IMR-90 (cell line): ENCODE measurements at regions not wholly inside any gene's neighbourhood (a gene's known extent, or its start where the extent isn't known, plus 50 kb on each side); places are given as distances from the start of the nearest gene placed in this dataset.

Experiments used
- ATAC-seq: fragments of 200-7000 bp; cut with Tn5 transposase; 2 replicates; pipeline ENCODE4 v1.9.1; 2020; ENCODE audit warnings: low read depth, mild to moderate bottlenecking, moderate library complexity
- BruUV-seq: library from RNA; stranded (reverse); fragments of 400-500 nt; replicated peaks from 2 replicates; lab custom pipeline; 2021; lab: Mats Ljungman, UMichigan
- CTCF ChIA-PET: fragments of 300-600 bp; formaldehyde crosslinking; extraction: SDS; loops from one replicate; lab custom pipeline; 2021; ENCODE audit warnings: antibody characterized with exemption; lab: Yijun Ruan, JAX
- POLR2A ChIA-PET: fragments of 300-600 bp; sonication (Branson Sonifier 250); formaldehyde crosslinking; loops from one replicate; lab custom pipeline; 2022; ENCODE audit warnings: antibody characterized with exemption; ENCODE audit not compliant: unreplicated experiment; lab: Charles Lee
- DNase-seq: peaks from one replicate; pipeline ENCODE4 v3.0.0; 2013
- H2AFZ ChIP-seq: replicated peaks from 2 replicates; pipeline ENCODE3; 2013; ENCODE audit warnings: low read length, mild to moderate bottlenecking; ENCODE audit not compliant: poor library complexity
- H2AK5ac ChIP-seq: 2 replicates; pipeline ENCODE4 v1.6.1; 2013; ENCODE audit warnings: low read depth, low read length, inconsistent platforms
- H2AK9ac ChIP-seq: replicated peaks from 2 replicates; pipeline ENCODE3; 2013; ENCODE audit warnings: mild to moderate bottlenecking, low read depth, low read length, moderate library complexity; ENCODE audit not compliant: poor library complexity
- H2BK120ac ChIP-seq: 2 replicates; pipeline ENCODE4 v1.6.1; 2013; ENCODE audit warnings: low read depth, low read length, inconsistent platforms
- H2BK15ac ChIP-seq: 3 replicates; pipeline ENCODE4 v1.6.1; 2013; ENCODE audit warnings: low read depth, low read length, inconsistent platforms
- H2BK20ac ChIP-seq: 2 replicates; pipeline ENCODE4 v1.6.1; 2013; ENCODE audit warnings: low read depth, mild to moderate bottlenecking, inconsistent platforms, low read length, moderate library complexity
- H2BK5ac ChIP-seq: 2 replicates; pipeline ENCODE4 v1.6.1; 2013; ENCODE audit warnings: mild to moderate bottlenecking, low read depth, low read length, inconsistent platforms; ENCODE audit not compliant: poor library complexity, severe bottlenecking
- H3K14ac ChIP-seq: replicated peaks from 2 replicates; pipeline ENCODE4 v1.6.1; 2013; ENCODE audit warnings: low read depth, low read length, inconsistent platforms
- H3K18ac ChIP-seq: 2 replicates; pipeline ENCODE4 v1.6.1; 2013; ENCODE audit warnings: low read depth, low read length, control low read depth
- H3K23ac ChIP-seq: 2 replicates; pipeline ENCODE4 v1.6.1; 2013; ENCODE audit warnings: low read depth, low read length, inconsistent platforms
- H3K27ac ChIP-seq: 2 replicates; pipeline ENCODE4 v1.5.1; 2013; ENCODE audit warnings: mild to moderate bottlenecking, control low read depth, low read length; ENCODE audit not compliant: insufficient read depth
- H3K27me3 ChIP-seq: 2 replicates; pipeline ENCODE4 v1.6.1; 2013; ENCODE audit warnings: low read length; ENCODE audit not compliant: control insufficient read depth, insufficient read depth
- H3K36me3 ChIP-seq: 2 replicates; pipeline ENCODE4 v1.6.1; 2013; ENCODE audit warnings: low read length, mixed read lengths; ENCODE audit not compliant: control insufficient read depth, insufficient read depth
- H3K4ac ChIP-seq: 2 replicates; pipeline ENCODE4 v1.6.1; 2013; ENCODE audit warnings: low read depth, low read length, inconsistent platforms
- H3K4me1 ChIP-seq: 2 replicates; pipeline ENCODE4 v1.6.1; 2013; ENCODE audit warnings: low read length, mixed read lengths; ENCODE audit not compliant: control insufficient read depth, insufficient read depth
- H3K4me2 ChIP-seq: 2 replicates; pipeline ENCODE4 v1.6.1; 2013; ENCODE audit warnings: low read depth, mild to moderate bottlenecking, control low read depth, low read length, moderate library complexity
- H3K4me3 ChIP-seq: 2 replicates; pipeline ENCODE4 v1.5.1; 2013; ENCODE audit warnings: low read depth, mild to moderate bottlenecking, control low read depth, low read length, moderate library complexity; ENCODE audit not compliant: insufficient read depth
- H3K56ac ChIP-seq: 2 replicates; pipeline ENCODE4 v1.6.1; 2013; ENCODE audit warnings: low read length, inconsistent platforms; ENCODE audit not compliant: insufficient read depth; ENCODE audit errors: extremely low read depth
- H3K79me1 ChIP-seq, 2 experiments: 2 replicates each; pipeline ENCODE4 v1.6.1; 2013; ENCODE audit warnings: low read length in 2 of 2, inconsistent platforms in 1 of 2, low read depth in 1 of 2
- H3K9ac ChIP-seq: 2 replicates; pipeline ENCODE4 v1.6.1; 2013; ENCODE audit warnings: low read depth, low read length, control low read depth
- H3K9me1 ChIP-seq: 2 replicates; pipeline ENCODE4 v1.6.1; 2013; ENCODE audit warnings: low read length, inconsistent platforms; ENCODE audit not compliant: insufficient read depth
- H3K9me3 ChIP-seq: 2 replicates; pipeline ENCODE4 v1.6.1; 2013; ENCODE audit warnings: low read length; ENCODE audit not compliant: control insufficient read depth, insufficient read depth
- H4K20me1 ChIP-seq: 2 replicates; pipeline ENCODE4 v1.6.1; 2013; ENCODE audit warnings: low read length, inconsistent platforms; ENCODE audit not compliant: insufficient read depth
- H4K5ac ChIP-seq: 2 replicates; pipeline ENCODE4 v1.6.1; 2013; ENCODE audit warnings: mild to moderate bottlenecking, low read depth, low read length, control low read depth
- H4K8ac ChIP-seq, 2 experiments: 2 replicates each; pipeline ENCODE4 v1.6.1; 2013; ENCODE audit warnings: low read depth in 2 of 2, low read length in 2 of 2, control low read depth in 1 of 2, inconsistent platforms in 1 of 2
- H4K91ac ChIP-seq: 2 replicates; pipeline ENCODE4 v1.6.1; 2013; ENCODE audit warnings: low read depth, low read length, inconsistent platforms; ENCODE audit not compliant: insufficient read depth
- CEBPB ChIP-seq: IDR thresholded peaks from 2 replicates; pipeline ENCODE4 v1.6.1; 2012; ENCODE audit warnings: low read depth, low read length, improper control_type of control experiment
- FOS ChIP-seq: fragments of 150-350 bp; IDR thresholded peaks from 2 replicates; pipeline ENCODE4 v1.6.1; 2016; ENCODE audit warnings: low read depth, low read length
- MXI1 ChIP-seq: IDR thresholded peaks from 2 replicates; pipeline ENCODE4 v1.6.1; 2012; ENCODE audit warnings: low read depth, mild to moderate bottlenecking, low read length, moderate library complexity, borderline replicate concordance
- RAD21 ChIP-seq: IDR thresholded peaks from 2 replicates; pipeline ENCODE4 v1.6.1; 2012; ENCODE audit warnings: low read length, improper control_type of control experiment
- RCOR1 ChIP-seq: IDR thresholded peaks from 2 replicates; pipeline ENCODE4 v1.6.1; 2012; ENCODE audit warnings: mild to moderate bottlenecking, low read length, improper control_type of control experiment; ENCODE audit not compliant: insufficient replicate concordance
- RFX5 ChIP-seq: IDR thresholded peaks from 2 replicates; pipeline ENCODE4 v1.8.0; 2012; ENCODE audit warnings: low read depth, mild to moderate bottlenecking, low read length, moderate library complexity
- WGBS, 2 experiments: methylation state at CpG; one replicate each; pipeline versions ENCODE4 v1.1.5 to v1.1.7; 2013; ENCODE audit warnings: missing lambda C conversion rate in 2 of 2; ENCODE audit not compliant: insufficient read length in 1 of 2; ENCODE audit errors: extremely low coverage in 2 of 2; 5-methylcytosine and 5-hydroxymethylcytosine counted together
- dilution Hi-C: fragments of 300-500 bp; cut with HindIII; formaldehyde crosslinking; loops from one replicate; pipeline ENCODE4 v1.14.3; 2018; ENCODE audit warnings: low sequenced_read_pairs; ENCODE audit not compliant: unreplicated experiment
- in situ Hi-C: fragments of 300-500 bp; cut with MboI; formaldehyde crosslinking; loops from 3 replicates; pipeline ENCODE4 v1.14.3; 2019; ENCODE audit warnings: low sequenced_read_pairs, inconsistent platforms, mixed read lengths
- intact Hi-C: fragments of 100-400 bp; cut with micrococcal nuclease; formaldehyde crosslinking; loops from 2 replicates; pipeline ENCODE4 v1.10.0; 2022
- TF ChIP-seq, protein P1 (sequence below): conservative IDR thresholded peaks from 2 replicates; pipeline ENCODE4 v1.5.1; 2012; ENCODE audit warnings: mild to moderate bottlenecking, low read depth, low read length, improper control_type of control experiment
- TF ChIP-seq, protein P2 (sequence below): fragments of 150-350 bp; IDR thresholded peaks from 2 replicates; pipeline ENCODE4 v1.6.1; 2016; ENCODE audit warnings: low read depth, mild to moderate bottlenecking, low read length, moderate library complexity, borderline replicate concordance

DNA sequence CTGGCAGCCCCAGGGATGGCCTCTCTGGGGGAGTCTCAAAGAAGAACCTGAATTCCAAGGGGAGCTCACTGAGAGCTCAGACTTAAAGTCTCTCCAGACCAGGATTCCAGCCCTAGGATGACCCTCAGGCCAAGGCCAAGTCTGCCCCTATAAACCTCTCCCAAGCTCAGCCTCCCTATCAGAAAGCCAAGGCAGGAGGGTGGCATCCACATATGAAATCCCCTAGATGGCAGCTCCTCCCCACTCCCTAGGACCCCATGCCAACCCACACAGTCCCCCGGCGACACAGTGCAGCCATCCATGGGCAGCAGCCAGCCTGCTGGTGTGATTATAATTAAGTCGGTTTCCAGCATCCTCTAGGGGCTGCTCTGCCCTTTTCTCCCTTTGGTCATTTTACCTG, 269.9 kb downstream of the CDK5RAP2 start:
- no peak overlapping the region for H2BK5ac ChIP-seq
- no peak overlapping the region for H4K5ac ChIP-seq
- H3K4ac ChIP-seq: no peak overlapping the region
- H3K4me3 ChIP-seq: no peak overlapping the region
- H4K20me1 ChIP-seq: no peaks in the 10 kb centered on the region
- POLR2A ChIA-PET: no interaction called here
- no peaks in the 10 kb centered on the region for H3K27me3 ChIP-seq
- BruUV-seq: no TSS peak
- no peak overlapping the region for H3K27ac ChIP-seq
- H3K9ac ChIP-seq: no peak overlapping the region
- H2BK20ac ChIP-seq: no peak overlapping the region
- no peak overlapping the region for H4K8ac ChIP-seq
- no peak overlapping the region for H2AK5ac ChIP-seq
- H3K36me3 ChIP-seq: no peaks in the 10 kb centered on the region
- dilution Hi-C loops: no loop called here
- no peaks in the 10 kb centered on the region for H3K9me3 ChIP-seq
- no peak overlapping the region for H2AK9ac ChIP-seq
- TF ChIP-seq RAD21 (no peak), RFX5 (no peak), MXI1 (no peak), FOS (no peak), CEBPB (no peak), RCOR1 (no peak)
- TF ChIP-seq, protein P1, sequence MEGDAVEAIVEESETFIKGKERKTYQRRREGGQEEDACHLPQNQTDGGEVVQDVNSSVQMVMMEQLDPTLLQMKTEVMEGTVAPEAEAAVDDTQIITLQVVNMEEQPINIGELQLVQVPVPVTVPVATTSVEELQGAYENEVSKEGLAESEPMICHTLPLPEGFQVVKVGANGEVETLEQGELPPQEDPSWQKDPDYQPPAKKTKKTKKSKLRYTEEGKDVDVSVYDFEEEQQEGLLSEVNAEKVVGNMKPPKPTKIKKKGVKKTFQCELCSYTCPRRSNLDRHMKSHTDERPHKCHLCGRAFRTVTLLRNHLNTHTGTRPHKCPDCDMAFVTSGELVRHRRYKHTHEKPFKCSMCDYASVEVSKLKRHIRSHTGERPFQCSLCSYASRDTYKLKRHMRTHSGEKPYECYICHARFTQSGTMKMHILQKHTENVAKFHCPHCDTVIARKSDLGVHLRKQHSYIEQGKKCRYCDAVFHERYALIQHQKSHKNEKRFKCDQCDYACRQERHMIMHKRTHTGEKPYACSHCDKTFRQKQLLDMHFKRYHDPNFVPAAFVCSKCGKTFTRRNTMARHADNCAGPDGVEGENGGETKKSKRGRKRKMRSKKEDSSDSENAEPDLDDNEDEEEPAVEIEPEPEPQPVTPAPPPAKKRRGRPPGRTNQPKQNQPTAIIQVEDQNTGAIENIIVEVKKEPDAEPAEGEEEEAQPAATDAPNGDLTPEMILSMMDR: 0 out of 2 replicates have a peak, but pooled peaks have one; percentile 5
- TF ChIP-seq, protein P2, sequence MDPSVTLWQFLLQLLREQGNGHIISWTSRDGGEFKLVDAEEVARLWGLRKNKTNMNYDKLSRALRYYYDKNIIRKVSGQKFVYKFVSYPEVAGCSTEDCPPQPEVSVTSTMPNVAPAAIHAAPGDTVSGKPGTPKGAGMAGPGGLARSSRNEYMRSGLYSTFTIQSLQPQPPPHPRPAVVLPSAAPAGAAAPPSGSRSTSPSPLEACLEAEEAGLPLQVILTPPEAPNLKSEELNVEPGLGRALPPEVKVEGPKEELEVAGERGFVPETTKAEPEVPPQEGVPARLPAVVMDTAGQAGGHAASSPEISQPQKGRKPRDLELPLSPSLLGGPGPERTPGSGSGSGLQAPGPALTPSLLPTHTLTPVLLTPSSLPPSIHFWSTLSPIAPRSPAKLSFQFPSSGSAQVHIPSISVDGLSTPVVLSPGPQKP: no peak
- no CpG with 5 or more reads among the region's 3 CpGs for WGBS, 2 experiments
- intact Hi-C loops: no loop called here
- H3K14ac ChIP-seq: no peak overlapping the region
- H2BK15ac ChIP-seq: no peak overlapping the region
- no peak overlapping the region for H3K56ac ChIP-seq
- H3K9me1 ChIP-seq: no peaks in the 10 kb centered on the region
- no peak overlapping the region for H2AFZ ChIP-seq
- no peak overlapping the region for H3K18ac ChIP-seq
- in situ Hi-C loops: no loop called here
- DNase-seq (no peak), ATAC-seq (no peak)
- no peaks in the 10 kb centered on the region for H3K79me1 ChIP-seq
- H3K4me2 ChIP-seq: no peak overlapping the region
- no peak overlapping the region for H3K23ac ChIP-seq
- CTCF ChIA-PET: no interaction called here
- H4K91ac ChIP-seq: no peak overlapping the region
- no peaks in the 10 kb centered on the region for H3K4me1 ChIP-seq
- no peak overlapping the region for H2BK120ac ChIP-seq
